GM12891 (cell line): ENCODE measurements at regions not wholly inside any gene's neighbourhood (a gene's known extent, or its start where the extent isn't known, plus 50 kb on each side); places are given as distances from the start of the nearest gene placed in this dataset.

Experiments
- POLR2A ChIP-seq: IDR thresholded peaks from 2 replicates; pipeline ENCODE4 v1.6.1; 2011; ENCODE audit warnings: low read depth, low read length, control low read depth
- TAF1 ChIP-seq: IDR thresholded peaks from 2 replicates; pipeline ENCODE4 v1.6.1; 2011; ENCODE audit warnings: low read depth, low read length, control low read depth

DNA sequence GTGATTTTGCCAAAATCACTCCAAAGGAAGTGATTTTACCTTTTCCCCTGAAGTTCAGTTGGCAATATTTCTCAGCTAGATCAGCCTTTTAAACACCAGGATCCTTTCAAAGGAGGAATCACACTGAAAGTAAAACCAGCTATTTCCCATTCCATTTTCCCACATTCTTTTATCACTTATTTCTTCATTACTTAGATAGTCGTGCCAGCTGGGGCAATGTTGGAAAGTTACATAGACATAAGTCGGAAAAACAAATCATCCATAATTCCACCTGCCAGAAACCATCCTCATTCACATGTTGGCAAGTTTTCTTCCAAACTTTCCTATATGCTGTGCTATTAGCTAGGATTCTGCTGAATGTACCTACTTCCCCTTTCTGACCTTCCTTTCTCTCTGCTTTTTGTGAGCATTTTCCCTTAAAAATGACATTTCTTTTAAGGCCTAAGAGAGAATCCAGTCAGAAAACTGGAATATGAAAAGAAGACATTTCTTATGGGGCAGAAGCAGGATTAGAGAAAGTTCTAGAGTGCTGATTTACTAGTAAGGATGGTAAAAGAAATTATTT lies 170.0 kb upstream of the STK17B start:
- no peak for TF ChIP-seq TAF1
- TF ChIP-seq POLR2A = no peak
